Parathyroid adenoma (tissue), 2 donors: ENCODE measurements at regions not wholly inside any gene's neighbourhood (a gene's known extent, or its start where the extent isn't known, plus 50 kb on each side); places are given as distances from the start of the nearest gene placed in this dataset.

ENCODE experiments used
- H2AFZ ChIP-seq: fragments of 300-600 bp; sonication (generic); one replicate; pipeline ENCODE4 v1.7.0; 2017; ENCODE audit warnings: antibody characterized with exemption, mild to moderate bottlenecking
- H3K27ac ChIP-seq: fragments of 300-600 bp; sonication (generic); one replicate; pipeline ENCODE4 v1.7.0; 2017
- H3K27me3 ChIP-seq: fragments of 300-600 bp; sonication (generic); one replicate; pipeline ENCODE4 v1.7.0; 2017; ENCODE audit warnings: low read length; ENCODE audit not compliant: control insufficient read depth, insufficient read depth
- H3K36me3 ChIP-seq: fragments of 300-600 bp; sonication (generic); one replicate; pipeline ENCODE4 v1.7.0; 2017; ENCODE audit warnings: low read length; ENCODE audit not compliant: control insufficient read depth, insufficient read depth
- H3K4me1 ChIP-seq: fragments of 300-600 bp; sonication (generic); one replicate; pipeline ENCODE4 v1.7.0; 2017; ENCODE audit warnings: control low read depth
- H3K4me2 ChIP-seq: fragments of 300-600 bp; sonication (generic); one replicate; pipeline ENCODE4 v1.7.0; 2017; ENCODE audit warnings: low read length
- H3K4me3 ChIP-seq: fragments of 300-600 bp; sonication (generic); one replicate; pipeline ENCODE4 v1.7.0; 2017; ENCODE audit warnings: low read depth, low read length
- H3K79me2 ChIP-seq: fragments of 300-600 bp; sonication (generic); one replicate; pipeline ENCODE4 v1.7.0; 2017; ENCODE audit warnings: control low read depth
- H3K9ac ChIP-seq: fragments of 300-600 bp; sonication (generic); one replicate; pipeline ENCODE4 v1.7.0; 2017; ENCODE audit warnings: mild to moderate bottlenecking
- H3K9me3 ChIP-seq: fragments of 300-600 bp; sonication (generic); one replicate; pipeline ENCODE4 v1.7.0; 2017; ENCODE audit warnings: low read length; ENCODE audit not compliant: control insufficient read depth
- TF ChIP-seq, protein P1 (sequence below): fragments of 300-600 bp; sonication (generic); IDR thresholded peaks from one replicate; pipeline ENCODE4 v1.7.0; 2017; ENCODE audit warnings: antibody characterized with exemption, mild to moderate bottlenecking
- donor health status: primary hyperparathyroidism.

DNA sequence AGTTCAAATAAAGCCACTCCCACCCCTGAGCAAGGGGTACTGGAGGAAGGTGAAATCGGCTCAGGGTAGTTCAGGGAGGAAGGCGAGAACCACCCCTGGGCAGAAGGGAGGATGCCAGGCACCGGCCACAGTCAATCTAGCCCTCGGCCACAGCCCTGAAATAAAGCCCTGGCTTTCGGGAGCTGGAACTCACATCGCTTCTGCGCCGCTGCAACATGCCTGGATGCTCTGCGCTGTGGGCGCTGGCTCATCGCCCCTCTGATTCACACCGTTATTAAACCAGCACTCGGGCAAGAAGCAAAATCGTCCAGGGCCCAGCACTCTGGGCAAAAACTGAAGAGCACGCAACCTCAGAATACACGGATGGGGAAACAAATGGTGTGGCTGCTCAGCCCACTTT lies 136.9 kb upstream of the RREB1 start:
- TF ChIP-seq, protein P1, sequence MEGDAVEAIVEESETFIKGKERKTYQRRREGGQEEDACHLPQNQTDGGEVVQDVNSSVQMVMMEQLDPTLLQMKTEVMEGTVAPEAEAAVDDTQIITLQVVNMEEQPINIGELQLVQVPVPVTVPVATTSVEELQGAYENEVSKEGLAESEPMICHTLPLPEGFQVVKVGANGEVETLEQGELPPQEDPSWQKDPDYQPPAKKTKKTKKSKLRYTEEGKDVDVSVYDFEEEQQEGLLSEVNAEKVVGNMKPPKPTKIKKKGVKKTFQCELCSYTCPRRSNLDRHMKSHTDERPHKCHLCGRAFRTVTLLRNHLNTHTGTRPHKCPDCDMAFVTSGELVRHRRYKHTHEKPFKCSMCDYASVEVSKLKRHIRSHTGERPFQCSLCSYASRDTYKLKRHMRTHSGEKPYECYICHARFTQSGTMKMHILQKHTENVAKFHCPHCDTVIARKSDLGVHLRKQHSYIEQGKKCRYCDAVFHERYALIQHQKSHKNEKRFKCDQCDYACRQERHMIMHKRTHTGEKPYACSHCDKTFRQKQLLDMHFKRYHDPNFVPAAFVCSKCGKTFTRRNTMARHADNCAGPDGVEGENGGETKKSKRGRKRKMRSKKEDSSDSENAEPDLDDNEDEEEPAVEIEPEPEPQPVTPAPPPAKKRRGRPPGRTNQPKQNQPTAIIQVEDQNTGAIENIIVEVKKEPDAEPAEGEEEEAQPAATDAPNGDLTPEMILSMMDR: no peak
- Histone ChIP-seq H3K9ac (no peak overlapping the region), H3K4me1 (no peaks in the 10 kb centered on the region), H2AFZ (no peak overlapping the region), H3K27ac (no peak overlapping the region), H3K9me3 (no peaks in the 10 kb centered on the region), H3K36me3 (no peaks in the 10 kb centered on the region), H3K27me3 (no peaks in the 10 kb centered on the region), H3K4me2 (no peak overlapping the region), H3K4me3 (no peak overlapping the region), H3K79me2 (no peaks in the 10 kb centered on the region)

DNA sequence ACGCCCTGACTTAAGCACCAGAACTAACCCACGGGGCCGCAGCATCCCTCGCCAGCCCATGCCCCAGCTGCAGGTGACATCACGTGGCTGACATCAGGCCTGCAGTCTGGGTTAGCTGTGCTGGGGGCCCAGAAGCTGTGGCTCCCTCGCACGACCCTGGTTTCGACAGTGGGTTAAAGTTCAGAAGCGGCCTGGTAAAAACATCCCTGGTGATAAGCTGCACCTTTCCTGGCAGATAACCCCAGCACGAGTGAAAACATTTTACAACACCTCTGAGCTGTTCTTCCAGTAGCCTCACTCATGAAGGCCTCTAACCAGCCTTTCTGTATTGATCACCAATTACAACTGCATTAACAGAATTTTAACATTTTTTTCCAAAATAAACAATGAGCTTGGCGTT lies 136.4 kb upstream of the RREB1 start:
- Histone ChIP-seq H3K27ac (no peak overlapping the region), H3K36me3 (no peaks in the 10 kb centered on the region), H3K4me2 (no peak overlapping the region), H3K79me2 (no peaks in the 10 kb centered on the region), H3K9ac (no peak overlapping the region), H3K27me3 (no peaks in the 10 kb centered on the region), H3K4me1 (no peaks in the 10 kb centered on the region), H3K4me3 (no peak overlapping the region), H2AFZ (no peak overlapping the region), H3K9me3 (no peaks in the 10 kb centered on the region)
- TF ChIP-seq, protein P1: no peak

DNA sequence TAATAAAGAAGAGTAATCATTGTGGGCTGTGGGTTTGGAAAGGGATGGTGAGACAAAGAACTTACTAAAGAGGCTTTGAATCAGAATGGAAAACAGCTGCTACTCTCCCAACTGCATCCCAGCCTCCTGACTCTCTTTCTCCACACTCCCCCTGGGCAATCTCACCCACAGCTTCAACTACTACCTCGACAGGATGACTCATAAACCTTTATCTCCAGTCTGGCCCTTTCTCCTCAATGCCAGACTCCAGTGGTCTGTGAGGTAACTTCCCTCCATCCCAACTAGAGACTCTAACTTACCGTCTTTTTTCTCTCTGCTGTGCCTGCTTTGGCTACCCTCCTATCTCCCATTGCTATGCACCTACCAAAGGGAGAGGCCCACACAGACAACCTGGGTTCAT lies 135.3 kb upstream of the RREB1 start:
- Histone ChIP-seq H3K9ac (no peak overlapping the region), H2AFZ (no peak overlapping the region), H3K4me2 (no peak overlapping the region), H3K4me3 (no peak overlapping the region), H3K27me3 (no peaks in the 10 kb centered on the region), H3K79me2 (no peaks in the 10 kb centered on the region), H3K9me3 (no peaks in the 10 kb centered on the region), H3K4me1 (no peaks in the 10 kb centered on the region), H3K36me3 (no peaks in the 10 kb centered on the region), H3K27ac (no peak overlapping the region)
- TF ChIP-seq, protein P1: no peak

- TF ChIP-seq, protein P1: no peak
- no peak overlapping the region for H3K4me3 ChIP-seq
These were observed 134.0 kb upstream of the RREB1 start for GRCh38 chr6:6973721-6974120.

GRCh38 chr6:6975459-6976111 lies 132.2 kb upstream of the RREB1 start:
- H3K27ac ChIP-seq: no peak overlapping the region
- no peaks in the 10 kb centered on the region for H3K9me3 ChIP-seq
- TF ChIP-seq, protein P1: no peak
- no peaks in the 10 kb centered on the region for H3K4me1 ChIP-seq
- no peak overlapping the region for H3K9ac ChIP-seq
- no peaks in the 10 kb centered on the region for H3K27me3 ChIP-seq
- no peaks in the 10 kb centered on the region for H3K36me3 ChIP-seq
- no peaks in the 10 kb centered on the region for H3K79me2 ChIP-seq
- H2AFZ ChIP-seq: no peak overlapping the region
- no peak overlapping the region for H3K4me2 ChIP-seq
- H3K4me3 ChIP-seq: no peak overlapping the region

More at GRCh38 chr6:6973721-6974120, 134.0 kb upstream of the RREB1 start:
- Histone ChIP-seq H3K4me2 (no peak overlapping the region), H3K9me3 (no peaks in the 10 kb centered on the region), H2AFZ (no peak overlapping the region), H3K79me2 (no peaks in the 10 kb centered on the region), H3K36me3 (no peaks in the 10 kb centered on the region), H3K27me3 (no peaks in the 10 kb centered on the region), H3K27ac (no peak overlapping the region), H3K9ac (no peak overlapping the region), H3K4me1 (no peaks in the 10 kb centered on the region)
